ENCODE measurements at regions not wholly inside any gene's neighbourhood (a gene's known extent, or its start where the extent isn't known, plus 50 kb on each side); places are given as distances from the start of the nearest gene placed in this dataset.

DNA sequence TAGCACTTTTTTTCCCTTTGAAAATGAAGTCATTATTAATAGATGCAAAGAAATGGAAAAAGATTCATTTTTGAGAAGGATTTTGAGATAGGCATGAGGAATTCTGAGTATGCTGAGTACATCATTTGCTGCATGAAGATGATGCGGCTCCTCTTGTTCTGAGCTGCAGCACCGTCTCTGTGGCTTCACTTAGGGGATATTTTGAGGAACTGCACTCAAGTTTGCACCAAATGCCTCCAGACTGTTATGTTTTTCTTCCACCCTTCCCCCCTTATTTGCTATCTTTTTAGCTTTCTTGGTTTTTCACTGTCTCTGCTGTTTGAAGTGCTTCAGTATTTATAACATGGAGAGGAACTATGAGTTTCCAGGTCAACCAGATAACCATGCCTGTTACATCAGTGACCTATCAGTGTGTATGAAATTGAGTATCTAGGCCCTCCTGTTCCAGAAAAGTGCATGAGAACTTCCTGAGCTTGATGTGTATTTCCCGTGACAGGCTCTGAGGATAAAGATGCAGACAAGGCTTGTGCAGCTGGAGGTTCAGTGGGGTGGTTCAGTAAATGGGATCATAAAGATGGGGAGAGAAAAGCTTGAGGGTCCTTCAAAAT, 128.7 kb downstream of the PDCD6IP start:
- H3K9me2 ChIP-seq (ENCODE audit: insufficient read depth) = peaks cover 8% of the 10 kb centered on the region
- no peaks in the 10 kb centered on the region for H3K27me3 ChIP-seq (ENCODE audit: insufficient read depth)
- TF ChIP-seq NANOG (IDR thresholded peaks at IDR 0.05; ENCODE audit: borderline replicate concordance) = no peak
- no peak for TF ChIP-seq EZH2phosphoT487 (IDR thresholded peaks at IDR 0.05; ENCODE audit: unreplicated experiment)
- no peak for TF ChIP-seq JUNB (IDR thresholded peaks at IDR 0.05; ENCODE audit: unreplicated experiment)
- no peak for TF ChIP-seq REST (IDR thresholded peaks at IDR 0.05; ENCODE audit: unreplicated experiment)
- TF ChIP-seq, protein P1, sequence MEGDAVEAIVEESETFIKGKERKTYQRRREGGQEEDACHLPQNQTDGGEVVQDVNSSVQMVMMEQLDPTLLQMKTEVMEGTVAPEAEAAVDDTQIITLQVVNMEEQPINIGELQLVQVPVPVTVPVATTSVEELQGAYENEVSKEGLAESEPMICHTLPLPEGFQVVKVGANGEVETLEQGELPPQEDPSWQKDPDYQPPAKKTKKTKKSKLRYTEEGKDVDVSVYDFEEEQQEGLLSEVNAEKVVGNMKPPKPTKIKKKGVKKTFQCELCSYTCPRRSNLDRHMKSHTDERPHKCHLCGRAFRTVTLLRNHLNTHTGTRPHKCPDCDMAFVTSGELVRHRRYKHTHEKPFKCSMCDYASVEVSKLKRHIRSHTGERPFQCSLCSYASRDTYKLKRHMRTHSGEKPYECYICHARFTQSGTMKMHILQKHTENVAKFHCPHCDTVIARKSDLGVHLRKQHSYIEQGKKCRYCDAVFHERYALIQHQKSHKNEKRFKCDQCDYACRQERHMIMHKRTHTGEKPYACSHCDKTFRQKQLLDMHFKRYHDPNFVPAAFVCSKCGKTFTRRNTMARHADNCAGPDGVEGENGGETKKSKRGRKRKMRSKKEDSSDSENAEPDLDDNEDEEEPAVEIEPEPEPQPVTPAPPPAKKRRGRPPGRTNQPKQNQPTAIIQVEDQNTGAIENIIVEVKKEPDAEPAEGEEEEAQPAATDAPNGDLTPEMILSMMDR (conservative IDR thresholded peaks at IDR 0.05; ENCODE audit: low read depth in 2 of 2) = no peak
- no peak for TF ChIP-seq POLR2AphosphoS5 (IDR thresholded peaks at IDR 0.05; ENCODE audit: low read depth)
- no peak for TF ChIP-seq ZNF462 (CRISPR knock-in tag; IDR thresholded peaks at IDR 0.05)
- TF ChIP-seq ETS1 (IDR thresholded peaks at IDR 0.05) = no peak
- TF ChIP-seq ZNF331 (CRISPR knock-in tag; IDR thresholded peaks at IDR 0.05; ENCODE audit: low read depth) = no peak
- TF ChIP-seq ZNF114 (CRISPR knock-in tag; IDR thresholded peaks at IDR 0.05) = no peak
- TF ChIP-seq EZH2 (IDR thresholded peaks at IDR 0.05; ENCODE audit: low read depth, unreplicated experiment) = no peak
- TF ChIP-seq STAT1 (IDR thresholded peaks at IDR 0.05; ENCODE audit: unreplicated experiment) = no peak
- no peak for TF ChIP-seq CREB1 (CRISPR knock-in tag; IDR thresholded peaks at IDR 0.05; ENCODE audit: low read depth)
- H3K4me3 ChIP-seq = no peak overlapping the region
- no peak overlapping the region for H3K27ac Mint-ChIP-seq
- H3K36me3 Mint-ChIP-seq (ENCODE audit: low read depth) = no peaks in the 10 kb centered on the region
- H3K9me3 Mint-ChIP-seq = no peaks in the 10 kb centered on the region
- H3K4me1 Mint-ChIP-seq = 0 out of 3 replicates have a peak, but pooled peaks cover 3% of the 10 kb centered on the region
- no peak overlapping the region for H3K4me2 ChIP-seq
- no peak overlapping the region; the same call in 1 of the 2 replicates for H2AFZ ChIP-seq
- H3K4me1 ChIP-seq (ENCODE audit: insufficient read depth) = no peaks in the 10 kb centered on the region
- no peaks in the 10 kb centered on the region for H3F3A ChIP-seq (replicated peaks; ENCODE audit: low read depth)
- no peaks in the 10 kb centered on the region for H4K20me1 ChIP-seq (replicated peaks; ENCODE audit: insufficient read depth)
- DNase-seq (ENCODE audit: low spot score) (no peak), ATAC-seq (no peak)
- H3K4me3 Mint-ChIP-seq = no peak overlapping the region
- no peaks in the 10 kb centered on the region for H3K36me3 ChIP-seq (ENCODE audit: insufficient read depth)
- peaks cover 2% of the 10 kb centered on the region for H3K27me3 Mint-ChIP-seq (ENCODE audit: insufficient read depth, low read depth, poor library complexity)
- no peaks in the 10 kb centered on the region for H3K79me2 ChIP-seq (replicated peaks; ENCODE audit: insufficient read depth)
- no peak overlapping the region for H3K27ac ChIP-seq (ENCODE audit: low read depth)

Measured in GM23338 (cell line).